ENCODE measurements at regions not wholly inside any gene's neighbourhood (a gene's known extent, or its start where the extent isn't known, plus 50 kb on each side); places are given as distances from the start of the nearest gene placed in this dataset.

DNA sequence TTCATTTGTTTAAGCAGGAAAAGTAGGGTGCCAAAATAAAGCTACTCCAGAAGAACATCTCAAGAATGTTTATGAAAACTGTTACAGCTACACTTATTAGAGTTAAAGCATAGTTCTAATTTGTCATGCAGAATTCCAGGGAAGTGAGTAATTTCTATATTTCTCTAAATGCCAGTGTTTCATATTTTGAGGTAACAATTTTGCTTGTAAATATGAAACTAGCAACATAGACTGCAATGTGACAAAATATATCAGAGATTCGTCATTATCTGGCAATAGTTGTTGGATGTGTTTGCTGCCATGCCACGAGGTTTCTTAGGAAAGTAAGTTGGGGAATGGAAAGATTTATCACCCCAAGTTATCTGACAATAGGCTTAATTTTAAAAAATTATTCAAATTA is 424.1 kb upstream of the ZEB2 start:
- TF ChIP-seq POLR2AphosphoS5 (IDR thresholded peaks at IDR 0.05), result no peak
- TF ChIP-seq, protein P1, sequence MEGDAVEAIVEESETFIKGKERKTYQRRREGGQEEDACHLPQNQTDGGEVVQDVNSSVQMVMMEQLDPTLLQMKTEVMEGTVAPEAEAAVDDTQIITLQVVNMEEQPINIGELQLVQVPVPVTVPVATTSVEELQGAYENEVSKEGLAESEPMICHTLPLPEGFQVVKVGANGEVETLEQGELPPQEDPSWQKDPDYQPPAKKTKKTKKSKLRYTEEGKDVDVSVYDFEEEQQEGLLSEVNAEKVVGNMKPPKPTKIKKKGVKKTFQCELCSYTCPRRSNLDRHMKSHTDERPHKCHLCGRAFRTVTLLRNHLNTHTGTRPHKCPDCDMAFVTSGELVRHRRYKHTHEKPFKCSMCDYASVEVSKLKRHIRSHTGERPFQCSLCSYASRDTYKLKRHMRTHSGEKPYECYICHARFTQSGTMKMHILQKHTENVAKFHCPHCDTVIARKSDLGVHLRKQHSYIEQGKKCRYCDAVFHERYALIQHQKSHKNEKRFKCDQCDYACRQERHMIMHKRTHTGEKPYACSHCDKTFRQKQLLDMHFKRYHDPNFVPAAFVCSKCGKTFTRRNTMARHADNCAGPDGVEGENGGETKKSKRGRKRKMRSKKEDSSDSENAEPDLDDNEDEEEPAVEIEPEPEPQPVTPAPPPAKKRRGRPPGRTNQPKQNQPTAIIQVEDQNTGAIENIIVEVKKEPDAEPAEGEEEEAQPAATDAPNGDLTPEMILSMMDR (IDR thresholded peaks at IDR 0.05), result no peak
- TF ChIP-seq EP300 (IDR thresholded peaks at IDR 0.05), result no peak
- TF ChIP-seq POLR2A (IDR thresholded peaks at IDR 0.05), result no peak

All from sigmoid colon (tissue), 4 donors.